HG03039 (cell line): ENCODE measurements at regions not wholly inside any gene's neighbourhood (a gene's known extent, or its start where the extent isn't known, plus 50 kb on each side); places are given as distances from the start of the nearest gene placed in this dataset.
"Not testable (repeated sequence)": the region's sequence is repeated elsewhere in the genome, so short reads cannot be mapped to it uniquely, and the experiment has no call there.

Source experiments
- ATAC-seq: cut with Tn5 transposase; IDR thresholded peaks from one replicate; pipeline ENCODE4 v1.9.1; 2021; ENCODE audit warnings: mild to moderate bottlenecking, moderate library complexity; ENCODE audit not compliant: unreplicated experiment

- no peak for ATAC-seq
Measured at GRCh38 chr4:129971419-129971818, 875.5 kb downstream of the C4orf33 start.

- no peak for ATAC-seq
Measured at GRCh38 chr4:129972257-129972656, 876.3 kb downstream of the C4orf33 start.

GRCh38 chr4:129974730-129975129 lies 878.8 kb downstream of the C4orf33 start:
- ATAC-seq = no peak

- no peak for ATAC-seq
Measured at GRCh38 chr4:129978315-129978714, 882.4 kb downstream of the C4orf33 start.

- no peak for ATAC-seq
Measured at GRCh38 chr4:129988957-129989356, 893.0 kb downstream of the C4orf33 start.

GRCh38 chr4:129994715-129995114 lies 898.8 kb downstream of the C4orf33 start:
- no peak for ATAC-seq

- ATAC-seq = no peak
Measured at GRCh38 chr4:129998436-129999150, 902.6 kb downstream of the C4orf33 start.

GRCh38 chr4:129999156-129999555 lies 903.2 kb downstream of the C4orf33 start:
- ATAC-seq = no peak

GRCh38 chr4:130008461-130008860 lies 912.5 kb downstream of the C4orf33 start:
- ATAC-seq = no peak

- not testable (repeated sequence) for ATAC-seq
Measured at GRCh38 chr4:130012806-130013205, 916.9 kb downstream of the C4orf33 start.

- ATAC-seq = no peak
Measured at GRCh38 chr4:130021706-130022105, 925.8 kb downstream of the C4orf33 start.

- ATAC-seq = no peak
Measured at GRCh38 chr4:130023088-130023487, 927.1 kb downstream of the C4orf33 start.

GRCh38 chr4:130025701-130026100 lies 929.7 kb downstream of the C4orf33 start:
- ATAC-seq = no peak

GRCh38 chr4:130026185-130026584 lies 930.2 kb downstream of the C4orf33 start:
- no peak for ATAC-seq

- ATAC-seq = no peak
Measured at GRCh38 chr4:130027973-130028372, 932.0 kb downstream of the C4orf33 start.

GRCh38 chr4:130028552-130028951 lies 932.6 kb downstream of the C4orf33 start:
- no peak for ATAC-seq

GRCh38 chr4:130029442-130029841 lies 933.5 kb downstream of the C4orf33 start:
- no peak for ATAC-seq

GRCh38 chr4:130031858-130032257 lies 935.9 kb downstream of the C4orf33 start:
- ATAC-seq = no peak

GRCh38 chr4:130033657-130034056 lies 937.7 kb downstream of the C4orf33 start:
- not testable (repeated sequence) for ATAC-seq

- no peak for ATAC-seq
Measured at GRCh38 chr4:130034876-130035275, 938.9 kb downstream of the C4orf33 start.

GRCh38 chr4:130035391-130035790 lies 939.4 kb downstream of the C4orf33 start:
- no peak for ATAC-seq

- not testable (repeated sequence) for ATAC-seq
Measured at GRCh38 chr4:130037866-130038265, 941.9 kb downstream of the C4orf33 start.

GRCh38 chr4:130038540-130038939 lies 942.6 kb downstream of the C4orf33 start:
- not testable (repeated sequence) for ATAC-seq
